GM12878 (cell line): ENCODE measurements at regions not wholly inside any gene's neighbourhood (a gene's known extent, or its start where the extent isn't known, plus 50 kb on each side); places are given as distances from the start of the nearest gene placed in this dataset.

Experiments
- ATAC-seq: fragments of 200-7000 bp; cut with Tn5 transposase; 3 replicates; pipeline ENCODE4 v1.9.1; 2020; ENCODE audit warnings: mild to moderate bottlenecking, moderate library complexity
- BruUV-seq: library from RNA; stranded (reverse); fragments of 400-500 nt; replicated peaks from 2 replicates; lab custom pipeline; 2021; lab: Mats Ljungman, UMichigan
- CTCF ChIA-PET: fragments of 300-600 bp; sonication (Branson Sonifier 250); formaldehyde crosslinking; extraction: SDS; loops from one replicate; lab custom pipeline; 2021; ENCODE audit warnings: inconsistent platforms; lab: Yijun Ruan, JAX
- POLR2A ChIA-PET: fragments of 350-600 bp; formaldehyde crosslinking; extraction: SDS; loops from one replicate; lab custom pipeline; 2021; ENCODE audit warnings: inconsistent platforms; lab: Charles Lee
- RAD21 ChIA-PET: fragments of 300-600 bp; sonication (Branson Sonifier 250); formaldehyde crosslinking; loops from one replicate; lab custom pipeline; 2023; ENCODE audit warnings: antibody characterized with exemption; ENCODE audit not compliant: unreplicated experiment; lab: Charles Lee
- SMC1A ChIA-PET: fragments of 300-600 bp; sonication (Branson Sonifier 250); formaldehyde crosslinking; loops from one replicate; lab custom pipeline; 2023; ENCODE audit not compliant: unreplicated experiment, uncharacterized antibody; lab: Charles Lee
- DNase-seq: peaks from one replicate; pipeline ENCODE4 v3.0.0-alpha.2; 2011; ENCODE audit warnings: low read depth, low spot score
- FAIRE-seq: peaks from 3 replicates; lab custom pipeline; 2011; peaks lifted over from hg19 to GRCh38; lab: Jason Lieb, UNC
- H2AFZ ChIP-seq: 2 replicates; pipeline ENCODE4 v1.6.0; 2011; ENCODE audit warnings: low read depth, low read length, control low read depth; ENCODE audit not compliant: control insufficient read depth
- H3K27ac ChIP-seq: 2 replicates; pipeline ENCODE4 v1.5.1; 2011; ENCODE audit warnings: control low read depth; ENCODE audit not compliant: control insufficient read depth, insufficient read depth
- H3K27me3 ChIP-seq, 2 experiments: replicated peaks in 1 of 2; 2 replicates each; pipeline versions ENCODE4 v1.6.0 to v1.6.1; 2011; ENCODE audit warnings: low read length in 1 of 2; ENCODE audit not compliant: control insufficient read depth in 2 of 2, insufficient read depth in 2 of 2
- H3K36me3 ChIP-seq, 2 experiments: 2 replicates each; pipeline ENCODE4 v1.5.1; 2011; ENCODE audit warnings: low read length in 1 of 2; ENCODE audit not compliant: control insufficient read depth in 2 of 2, insufficient read depth in 2 of 2
- H3K4me1 ChIP-seq: 2 replicates; pipeline ENCODE4 v1.6.1; 2011; ENCODE audit warnings: mild to moderate bottlenecking, low read length, moderate library complexity, mixed read lengths; ENCODE audit not compliant: control insufficient read depth, insufficient read depth
- H3K4me2 ChIP-seq: 2 replicates; pipeline ENCODE4 v1.6.0; 2011; ENCODE audit warnings: control low read depth; ENCODE audit not compliant: control insufficient read depth, insufficient read depth
- H3K4me3 ChIP-seq: fragments of 200-600 bp; sonication (generic); 2 replicates; pipeline ENCODE4 v1.5.1; 2016
- H3K79me2 ChIP-seq: 2 replicates; pipeline ENCODE4 v1.6.0; 2011; ENCODE audit warnings: low read length; ENCODE audit not compliant: control insufficient read depth, insufficient read depth
- H3K9ac ChIP-seq: 2 replicates; pipeline ENCODE4 v1.8.0; 2011; ENCODE audit warnings: low read length, control low read depth, mixed read lengths; ENCODE audit not compliant: control insufficient read depth, insufficient read depth
- H3K9me3 ChIP-seq: replicated peaks from 3 replicates; pipeline ENCODE4 v1.5.1; 2011; ENCODE audit warnings: mild to moderate bottlenecking, low read length; ENCODE audit not compliant: control insufficient read depth, insufficient read depth
- H4K20me1 ChIP-seq: 2 replicates; pipeline ENCODE4 v1.6.0; 2011; ENCODE audit not compliant: control insufficient read depth, insufficient read depth
- BMI1 ChIP-seq: fragments of 450-650 bp; IDR thresholded peaks from 2 replicates; pipeline ENCODE4 v1.6.1; 2016; ENCODE audit warnings: mild to moderate bottlenecking, moderate library complexity, borderline replicate concordance
- MTA3 ChIP-seq: IDR thresholded peaks from 2 replicates; pipeline ENCODE4 v1.6.1; 2012; ENCODE audit warnings: low read length, inconsistent platforms, borderline replicate concordance
- MYB ChIP-seq: fragments of 150-350 bp; IDR thresholded peaks from 2 replicates; pipeline ENCODE4 v1.6.1; 2014; ENCODE audit warnings: mild to moderate bottlenecking, low read depth, low read length, borderline replicate concordance
- SPI1 ChIP-seq: IDR thresholded peaks from 2 replicates; pipeline ENCODE4 v1.6.1; 2011; ENCODE audit warnings: low read depth, mild to moderate bottlenecking, low read length, moderate library complexity, borderline replicate concordance; ENCODE audit not compliant: insufficient read depth
- STAT3 ChIP-seq: IDR thresholded peaks from 2 replicates; pipeline ENCODE4 v1.6.1; 2011; ENCODE audit warnings: low read depth, low read length, improper control_type of control experiment
- ZBTB4 ChIP-seq: fragments of 450-650 bp; formaldehyde crosslinking; IDR thresholded peaks from 2 replicates; pipeline ENCODE4 v1.4.0; 2022; ENCODE audit warnings: mild to moderate bottlenecking, moderate library complexity
- WGBS: methylation state at CpG from one replicate; pipeline ENCODE4 v1.1.6; 2016; ENCODE audit warnings: low lambda C conversion rate; ENCODE audit not compliant: insufficient replicate concordance, insufficient coverage; ENCODE audit errors: missing lambda C conversion rate; 5-methylcytosine and 5-hydroxymethylcytosine counted together
- in situ Hi-C: fragments of 300-500 bp; cut with MboI; formaldehyde crosslinking; loops from 9 replicates; pipeline ENCODE4 v1.14.3; 2018; ENCODE audit warnings: mixed read lengths
- intact Hi-C: fragments of 100-400 bp; cut with micrococcal nuclease; formaldehyde crosslinking; loops from one replicate; pipeline ENCODE4 v1.14.2; 2022; ENCODE audit not compliant: unreplicated experiment

- intact Hi-C loops: no loop called here
- POLR2A ChIA-PET: no interaction called here
- Histone ChIP-seq H3K79me2 (no peaks in the 10 kb centered on the region), H3K4me3 (no peak overlapping the region), H3K27ac (no peak overlapping the region), H3K9ac (no peak overlapping the region), H3K4me2 (no peak overlapping the region), H4K20me1 (no peaks in the 10 kb centered on the region), H3K9me3 (no peaks in the 10 kb centered on the region), H3K36me3 (no peaks in the 10 kb centered on the region), H3K27me3 (peaks cover 3 to 20% of the 10 kb centered on the region in 2 experiments; a peak in 3 of 4 replicates), H3K4me1 (no peaks in the 10 kb centered on the region), H2AFZ (no peak overlapping the region)
- SMC1A ChIA-PET: interaction anchor here (0.8 to 2.1 kb wide), 5 partner anchors 10 to 448 kb away, joined by 3 to 7 read pairs (median 6); no protein-coding TSS in a partner anchor
- FAIRE-seq (no peak), ATAC-seq (no peak), DNase-seq (no peak)
- TF ChIP-seq ZBTB4 (CRISPR knock-in tag) (no peak), MYB (no peak), MTA3 (no peak), BMI1 (peak; percentile 28; the same call in 1 of the 2 replicates), SPI1 (no peak), STAT3 (no peak)
- WGBS: 54% methylated on average over 7 of the region's 7 CpGs
- RAD21 ChIA-PET: no interaction called here
- no TSS peak for BruUV-seq
- in situ Hi-C loops: no loop called here
- CTCF ChIA-PET: interaction anchor here (1.1 to 2.2 kb wide), 2 partner anchors 10 to 447 kb away, joined by 3 to 8 read pairs; no protein-coding TSS in a partner anchor
Measured at GRCh38 chr1:172755099-172755498, 96.2 kb downstream of the FASLG start.
